GM18868 (cell line): ENCODE measurements at regions not wholly inside any gene's neighbourhood (a gene's known extent, or its start where the extent isn't known, plus 50 kb on each side); places are given as distances from the start of the nearest gene placed in this dataset.

Experiments
- ATAC-seq: cut with Tn5 transposase; IDR thresholded peaks from one replicate; pipeline ENCODE4 v1.9.1; 2021; ENCODE audit warnings: mild to moderate bottlenecking, moderate library complexity; ENCODE audit not compliant: unreplicated experiment

- ATAC-seq, result no peak
Observed at GRCh38 chr9:129336130-129336528, 158.1 kb upstream of the IER5L start.

- ATAC-seq, result no peak
Observed at GRCh38 chr9:129335464-129336129, 157.5 kb upstream of the IER5L start.

- no peak for ATAC-seq
Observed at GRCh38 chr9:129334105-129334935, 156.3 kb upstream of the IER5L start.

DNA sequence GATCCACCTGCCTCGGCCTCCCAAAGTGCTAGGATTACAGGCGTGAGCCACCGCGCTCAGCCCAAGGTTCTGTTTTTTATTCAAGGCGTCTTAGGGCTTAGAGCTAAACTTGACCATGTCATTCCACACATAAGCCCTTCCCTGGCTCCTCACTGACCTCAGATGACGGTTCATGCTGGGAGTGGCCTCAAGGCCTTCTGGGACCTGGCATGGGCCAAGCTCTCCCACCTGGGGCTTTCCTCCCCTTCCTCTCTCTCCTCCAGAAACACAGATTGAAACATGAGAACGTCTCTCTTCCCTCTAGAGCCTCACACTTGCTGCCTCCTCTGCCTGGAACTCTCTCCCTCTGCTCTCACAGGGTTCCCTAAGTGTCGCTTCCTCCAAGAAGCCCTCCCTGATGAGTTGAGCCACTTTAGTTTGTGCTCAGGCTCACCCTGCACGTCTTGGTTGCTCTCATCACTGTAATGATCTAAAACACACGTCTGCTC, 155.6 kb upstream of the IER5L start:
- no peak for ATAC-seq

GRCh38 chr9:129332581-129332980, 154.5 kb upstream of the IER5L start:
- ATAC-seq, result no peak

DNA sequence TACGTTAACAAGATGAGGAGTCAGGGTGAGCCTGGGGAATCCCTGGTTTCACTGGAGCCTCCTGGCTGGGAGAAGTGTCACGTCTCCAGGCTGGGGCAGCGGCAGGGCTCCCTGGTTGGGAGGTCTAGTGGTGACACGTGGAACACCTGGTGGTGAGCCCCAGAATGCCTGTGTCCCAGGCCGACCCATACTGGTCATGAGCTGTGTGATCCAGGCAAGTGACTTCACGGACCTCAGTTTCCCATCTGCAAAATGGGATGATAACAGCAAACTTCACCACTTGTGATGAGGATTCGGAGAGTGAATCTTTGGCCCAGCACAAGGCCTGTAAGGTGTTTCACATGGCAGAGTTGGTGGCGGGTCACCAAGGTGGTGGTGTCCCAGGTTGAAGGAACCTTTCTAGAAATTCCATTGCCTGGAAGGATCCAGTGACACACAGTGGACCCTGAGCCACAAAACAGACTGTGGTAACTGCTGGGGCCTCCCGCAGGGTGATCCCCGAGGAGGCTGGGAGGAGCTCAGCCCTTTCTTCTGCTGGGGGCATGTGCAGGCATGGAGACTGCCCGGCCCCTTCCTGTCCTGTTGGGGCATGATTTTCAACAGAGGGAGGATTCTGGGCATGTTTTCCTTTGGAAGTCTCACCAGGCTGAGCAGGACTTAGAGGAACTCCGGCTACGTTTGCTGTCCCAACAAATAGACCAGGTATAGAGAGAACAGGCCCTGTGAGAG, 153.9 kb upstream of the IER5L start:
- no peak for ATAC-seq

DNA sequence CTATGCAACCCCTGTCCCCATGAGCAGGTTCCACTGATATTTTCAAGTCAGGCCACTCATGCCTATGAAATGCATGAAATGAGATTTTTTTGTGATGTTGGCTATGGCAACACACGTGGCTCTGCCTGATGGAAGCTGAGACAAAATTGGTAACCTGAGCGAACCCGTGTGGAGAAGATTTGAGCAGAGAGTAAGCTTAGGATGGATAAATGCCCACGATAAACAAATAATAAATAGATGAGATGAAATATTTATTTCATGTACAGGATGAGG, 153.4 kb upstream of the IER5L start:
- no peak for ATAC-seq

DNA sequence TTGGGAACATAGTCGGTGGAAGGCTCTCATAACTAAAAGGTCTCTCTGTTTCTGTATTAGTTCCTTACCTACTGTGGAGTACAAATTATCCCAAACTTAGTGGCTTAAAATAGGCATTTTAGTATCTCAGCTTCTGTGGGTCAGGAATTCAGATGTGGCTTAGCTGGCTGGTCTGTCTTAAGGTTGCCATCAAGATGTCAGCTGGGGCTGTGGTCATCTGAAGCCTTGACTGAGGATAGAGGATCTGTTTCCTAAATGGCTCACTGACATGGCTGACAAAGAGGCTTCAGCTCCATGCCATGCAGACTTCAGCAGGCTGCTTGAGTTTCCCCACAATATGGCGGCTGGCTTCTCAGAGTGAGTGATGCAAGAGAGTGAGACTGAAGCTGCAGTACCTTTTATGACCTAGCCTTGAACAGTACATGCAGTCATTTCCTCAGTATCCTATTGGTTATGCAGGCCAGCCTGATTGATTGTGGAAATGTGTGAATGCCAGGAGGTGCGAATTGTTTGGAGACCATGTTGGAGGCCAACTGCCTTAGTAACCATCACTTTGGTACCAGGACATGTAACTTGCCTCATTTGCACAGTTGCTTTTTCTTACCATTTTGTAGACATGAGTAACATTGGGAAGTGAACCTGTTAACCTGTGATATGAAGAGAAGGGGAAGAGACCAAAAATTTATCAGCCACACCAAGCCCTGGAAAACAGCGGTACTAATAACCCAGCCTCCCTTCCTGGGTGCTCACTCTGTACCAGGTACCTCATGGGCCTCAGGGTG, 152.8 kb upstream of the IER5L start:
- ATAC-seq, result no peak

GRCh38 chr9:129328355-129329042, 150.4 kb upstream of the IER5L start:
- no peak for ATAC-seq

- no peak for ATAC-seq
Observed at GRCh38 chr9:129327552-129328328, 149.7 kb upstream of the IER5L start.

DNA sequence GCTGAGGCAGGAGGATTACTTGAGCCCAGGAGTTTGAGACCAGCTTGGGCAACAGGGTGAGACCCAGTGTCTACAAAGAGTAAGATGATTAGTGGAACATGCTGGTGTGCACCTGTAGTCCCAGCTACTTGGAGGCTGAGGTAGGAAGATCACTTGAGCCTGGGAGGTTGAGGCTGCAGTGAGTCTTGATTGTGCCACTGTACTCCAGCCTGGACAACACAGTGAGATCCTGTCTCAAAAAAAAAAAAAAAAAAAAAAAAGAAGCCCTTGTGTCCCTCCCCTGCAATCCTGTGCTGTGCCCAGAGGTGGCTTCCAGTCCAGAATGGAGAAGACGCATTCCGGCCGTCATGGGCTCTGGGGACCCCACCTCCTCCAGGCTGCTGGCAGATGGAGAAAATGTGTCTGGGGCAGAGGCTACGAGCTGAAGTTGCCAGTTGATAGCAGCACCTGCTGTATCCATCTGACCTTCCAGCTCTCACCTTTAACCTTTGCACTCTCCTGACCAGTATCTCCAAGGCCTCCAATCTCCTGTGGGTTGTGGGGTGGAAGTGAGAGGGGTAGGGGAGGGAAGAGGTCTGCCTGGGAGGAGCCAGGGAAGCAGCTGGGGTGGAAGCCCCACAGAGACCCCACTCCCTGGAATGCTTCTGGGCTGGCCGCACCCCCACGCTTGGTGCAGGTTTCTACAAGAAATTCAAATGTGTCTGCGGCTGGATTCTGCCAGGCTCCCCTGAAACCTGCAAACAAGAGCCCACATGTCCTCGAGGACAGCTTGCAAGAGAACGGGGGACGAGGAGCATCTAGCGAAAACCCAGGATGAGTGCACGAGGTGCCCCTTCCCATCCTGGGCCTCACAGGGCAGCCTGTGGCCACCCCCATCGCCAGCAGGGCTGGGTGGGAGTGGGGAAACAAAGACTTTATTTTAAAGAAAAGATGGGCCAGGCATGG, 148.3 kb upstream of the IER5L start:
- ATAC-seq, result no peak

DNA sequence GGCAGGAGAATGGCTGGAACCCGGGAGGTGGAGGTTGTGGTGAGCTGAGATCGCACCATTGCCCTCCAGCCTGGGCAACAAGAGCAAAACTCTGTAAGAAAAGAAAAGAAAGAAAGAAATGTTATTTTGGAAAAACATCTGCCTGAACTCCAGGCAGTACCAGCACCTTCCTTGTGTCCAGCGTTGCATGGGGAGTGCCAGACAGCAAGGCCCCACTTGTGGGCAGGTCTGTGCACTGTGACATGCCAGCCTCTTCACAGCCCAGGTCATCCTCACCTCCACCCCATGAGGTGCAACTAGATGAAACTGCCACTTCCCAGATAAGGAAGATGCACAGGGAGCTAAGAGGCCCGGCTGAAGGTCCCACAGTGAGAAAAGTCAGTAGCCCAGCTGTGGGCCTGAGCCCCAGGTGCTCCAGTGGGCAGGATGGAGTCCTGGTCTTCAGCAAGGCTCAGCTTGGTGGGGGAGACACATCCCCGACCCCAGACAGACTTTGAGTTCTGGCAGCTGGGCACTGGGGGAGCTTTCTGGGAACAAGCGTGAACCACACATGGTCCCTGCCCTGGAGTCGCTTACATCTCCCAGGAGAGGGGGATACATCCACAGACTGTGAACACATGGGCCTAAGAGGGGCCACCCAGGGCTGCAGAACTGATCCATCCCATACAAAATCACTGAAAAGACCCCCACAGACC, 146.9 kb upstream of the IER5L start:
- no peak for ATAC-seq

GRCh38 chr9:129323999-129324553, 146.0 kb upstream of the IER5L start:
- ATAC-seq, result no peak

- ATAC-seq, result no peak
Observed at GRCh38 chr9:129323376-129323998, 145.4 kb upstream of the IER5L start.

DNA sequence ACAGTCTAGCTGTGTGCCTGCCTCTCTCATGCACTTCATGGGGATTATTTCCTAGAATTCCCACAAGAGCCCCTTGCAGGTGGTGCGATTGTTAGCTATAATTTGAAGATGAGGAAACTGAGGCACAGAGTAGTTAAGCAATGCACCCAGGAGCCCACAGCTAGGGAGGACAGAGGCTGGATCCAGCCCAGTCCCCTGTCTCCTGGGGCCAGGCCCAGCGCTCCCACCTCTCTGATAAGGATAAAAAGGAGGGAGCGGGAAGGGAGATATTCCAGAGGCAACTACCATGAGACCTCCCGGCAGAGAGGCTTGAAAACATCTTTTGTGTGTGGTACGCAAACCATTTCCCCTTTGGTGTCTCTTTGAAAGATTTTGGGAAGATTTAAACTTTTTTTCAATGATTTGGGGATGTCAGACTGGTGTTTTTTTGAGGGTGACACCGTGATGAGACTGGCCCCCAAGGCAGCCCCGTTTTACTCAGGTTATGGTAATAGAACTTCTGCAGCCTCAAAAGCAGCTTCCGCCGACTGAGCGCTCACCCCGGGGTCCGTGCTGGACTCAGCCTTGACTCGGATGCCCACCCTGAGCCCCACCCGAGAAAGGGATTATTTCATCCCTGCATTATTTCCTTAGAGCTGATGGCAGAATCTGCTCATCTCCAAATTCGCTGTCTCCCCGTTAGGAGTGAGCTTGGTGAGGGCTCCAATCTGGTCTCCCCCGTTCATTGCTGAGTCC, 144.7 kb upstream of the IER5L start:
- no peak for ATAC-seq

- no peak for ATAC-seq
Observed at GRCh38 chr9:129322022-129322621, 144.1 kb upstream of the IER5L start.
